ENCODE measurements at regions not wholly inside any gene's neighbourhood (a gene's known extent, or its start where the extent isn't known, plus 50 kb on each side); places are given as distances from the start of the nearest gene placed in this dataset.

GRCh38 chr21:16792101-16792500 lies 720.7 kb upstream of the CXADR start:
- DNase-seq: no peak

GRCh38 chr21:16794950-16795349 lies 717.9 kb upstream of the CXADR start:
- DNase-seq: no peak

GRCh38 chr21:16796776-16797175 lies 716.1 kb upstream of the CXADR start:
- no peak for DNase-seq

GRCh38 chr21:16797540-16797939 lies 715.3 kb upstream of the CXADR start:
- no peak for DNase-seq

GRCh38 chr21:16797966-16798365 lies 714.9 kb upstream of the CXADR start:
- no peak for DNase-seq

- no peak for DNase-seq
Measured at GRCh38 chr21:16800536-16801275, 712.1 kb upstream of the CXADR start.

- DNase-seq: no peak
Measured at GRCh38 chr21:16811011-16811410, 701.8 kb upstream of the CXADR start.

GRCh38 chr21:16811970-16812369 lies 700.9 kb upstream of the CXADR start:
- DNase-seq: no peak

GRCh38 chr21:16815243-16815642 lies 697.6 kb upstream of the CXADR start:
- DNase-seq: no peak

GRCh38 chr21:16821588-16821987 lies 691.3 kb upstream of the CXADR start:
- no peak for DNase-seq

- no peak for DNase-seq
Measured at GRCh38 chr21:16829532-16829931, 683.3 kb upstream of the CXADR start.

GRCh38 chr21:16832791-16833190 lies 680.1 kb upstream of the CXADR start:
- no peak for DNase-seq

- DNase-seq: no peak
Measured at GRCh38 chr21:16834791-16835190, 678.1 kb upstream of the CXADR start.

- no peak for DNase-seq
Measured at GRCh38 chr21:16837321-16837720, 675.5 kb upstream of the CXADR start.

- DNase-seq: no peak
Measured at GRCh38 chr21:16837721-16838120, 675.1 kb upstream of the CXADR start.

GRCh38 chr21:16838331-16838730 lies 674.5 kb upstream of the CXADR start:
- peak; percentile 70 for DNase-seq

- no peak for DNase-seq
Measured at GRCh38 chr21:16840538-16840937, 672.3 kb upstream of the CXADR start.

- DNase-seq: no peak
Measured at GRCh38 chr21:16841975-16842695, 670.7 kb upstream of the CXADR start.

- DNase-seq: no peak
Measured at GRCh38 chr21:16842696-16843035, 670.2 kb upstream of the CXADR start.

GRCh38 chr21:16847211-16847610 lies 665.6 kb upstream of the CXADR start:
- peak; percentile 14 for DNase-seq

- no peak for DNase-seq
Measured at GRCh38 chr21:16851054-16851453, 661.8 kb upstream of the CXADR start.

- DNase-seq: no peak
Measured at GRCh38 chr21:16855164-16855667, 657.6 kb upstream of the CXADR start.

GRCh38 chr21:16863362-16863905 lies 649.4 kb upstream of the CXADR start:
- DNase-seq: no peak

- DNase-seq: no peak
Measured at GRCh38 chr21:16863908-16864307, 648.9 kb upstream of the CXADR start.
